ENCODE measurements at regions not wholly inside any gene's neighbourhood (a gene's known extent, or its start where the extent isn't known, plus 50 kb on each side); places are given as distances from the start of the nearest gene placed in this dataset.

DNA sequence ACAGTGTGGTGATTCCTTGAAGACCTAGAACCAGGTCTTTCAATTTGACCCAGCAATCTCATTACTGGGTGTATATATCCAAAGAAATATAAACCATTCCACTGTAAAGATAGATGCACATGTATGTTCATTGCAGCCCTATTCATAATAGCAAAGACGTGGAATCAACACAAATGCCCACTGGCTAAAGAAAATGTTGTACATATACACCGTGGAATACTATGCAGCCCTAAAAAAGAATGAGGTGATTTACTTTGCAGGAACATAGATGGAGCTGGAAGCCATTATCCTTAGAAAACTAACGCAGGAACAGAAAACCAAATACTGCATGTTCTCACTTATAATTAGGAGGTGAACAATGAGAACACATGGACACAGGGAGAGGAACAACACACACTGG lies 278.0 kb upstream of the KCND2 start:
- TF ChIP-seq, protein P1, sequence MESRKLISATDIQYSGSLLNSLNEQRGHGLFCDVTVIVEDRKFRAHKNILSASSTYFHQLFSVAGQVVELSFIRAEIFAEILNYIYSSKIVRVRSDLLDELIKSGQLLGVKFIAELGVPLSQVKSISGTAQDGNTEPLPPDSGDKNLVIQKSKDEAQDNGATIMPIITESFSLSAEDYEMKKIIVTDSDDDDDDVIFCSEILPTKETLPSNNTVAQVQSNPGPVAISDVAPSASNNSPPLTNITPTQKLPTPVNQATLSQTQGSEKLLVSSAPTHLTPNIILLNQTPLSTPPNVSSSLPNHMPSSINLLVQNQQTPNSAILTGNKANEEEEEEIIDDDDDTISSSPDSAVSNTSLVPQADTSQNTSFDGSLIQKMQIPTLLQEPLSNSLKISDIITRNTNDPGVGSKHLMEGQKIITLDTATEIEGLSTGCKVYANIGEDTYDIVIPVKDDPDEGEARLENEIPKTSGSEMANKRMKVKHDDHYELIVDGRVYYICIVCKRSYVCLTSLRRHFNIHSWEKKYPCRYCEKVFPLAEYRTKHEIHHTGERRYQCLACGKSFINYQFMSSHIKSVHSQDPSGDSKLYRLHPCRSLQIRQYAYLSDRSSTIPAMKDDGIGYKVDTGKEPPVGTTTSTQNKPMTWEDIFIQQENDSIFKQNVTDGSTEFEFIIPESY (IDR thresholded peaks at IDR 0.05), result no peak
- TF ChIP-seq CBX5 (IDR thresholded peaks at IDR 0.05; ENCODE audit: low read depth) (no peak), CREB1 (IDR thresholded peaks at IDR 0.05; ENCODE audit: low read depth) (no peak), ZZZ3 (IDR thresholded peaks at IDR 0.05; ENCODE audit: control insufficient read depth, insufficient read length, low read depth) (no peak), EGR1 (IDR thresholded peaks at IDR 0.05; ENCODE audit: borderline replicate concordance in 1 of 2, low read depth in 2 of 2, low read length in 2 of 2) (no peak), TAF1 (IDR thresholded peaks at IDR 0.05; ENCODE audit: borderline replicate concordance, low read depth, low read length) (no peak), SRF (IDR thresholded peaks at IDR 0.05; ENCODE audit: low read depth in 2 of 2, low read length in 2 of 2) (no peak), RBBP5 (conservative IDR thresholded peaks at IDR 0.05) (no peak), SMC3 (IDR thresholded peaks at IDR 0.05; ENCODE audit: borderline replicate concordance, low read length) (no peak)
- TF ChIP-seq, protein P2, sequence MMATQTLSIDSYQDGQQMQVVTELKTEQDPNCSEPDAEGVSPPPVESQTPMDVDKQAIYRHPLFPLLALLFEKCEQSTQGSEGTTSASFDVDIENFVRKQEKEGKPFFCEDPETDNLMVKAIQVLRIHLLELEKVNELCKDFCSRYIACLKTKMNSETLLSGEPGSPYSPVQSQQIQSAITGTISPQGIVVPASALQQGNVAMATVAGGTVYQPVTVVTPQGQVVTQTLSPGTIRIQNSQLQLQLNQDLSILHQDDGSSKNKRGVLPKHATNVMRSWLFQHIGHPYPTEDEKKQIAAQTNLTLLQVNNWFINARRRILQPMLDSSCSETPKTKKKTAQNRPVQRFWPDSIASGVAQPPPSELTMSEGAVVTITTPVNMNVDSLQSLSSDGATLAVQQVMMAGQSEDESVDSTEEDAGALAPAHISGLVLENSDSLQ (IDR thresholded peaks at IDR 0.05), result no peak
